PFSK-1 (cell line): ENCODE measurements at regions not wholly inside any gene's neighbourhood (a gene's known extent, or its start where the extent isn't known, plus 50 kb on each side); places are given as distances from the start of the nearest gene placed in this dataset.

Experiments used
- POLR2AphosphoS5 ChIP-seq: IDR thresholded peaks from 2 replicates; pipeline ENCODE4 v1.6.1; 2012; ENCODE audit warnings: low read depth, mild to moderate bottlenecking, control low read depth, low read length, moderate library complexity
- SIN3A ChIP-seq: IDR thresholded peaks from 2 replicates; pipeline ENCODE4 v1.6.1; 2012; ENCODE audit warnings: mild to moderate bottlenecking, low read length, moderate library complexity, borderline replicate concordance; ENCODE audit not compliant: insufficient read depth
- TAF1 ChIP-seq: IDR thresholded peaks from 2 replicates; pipeline ENCODE4 v1.6.1; 2012; ENCODE audit warnings: low read length, control low read depth, borderline replicate concordance; ENCODE audit not compliant: insufficient read depth
- TF ChIP-seq, protein P1 (sequence below), 2 experiments: IDR thresholded peaks; 2 replicates each; pipeline versions ENCODE4 v1.6.1 to v1.8.0; 2011 to 2012; ENCODE audit warnings: low read depth in 2 of 2, low read length in 2 of 2, control low read depth in 1 of 2, inconsistent platforms in 1 of 2, mild to moderate bottlenecking in 1 of 2, moderate library complexity in 1 of 2; ENCODE audit not compliant: insufficient read depth in 1 of 2

DNA sequence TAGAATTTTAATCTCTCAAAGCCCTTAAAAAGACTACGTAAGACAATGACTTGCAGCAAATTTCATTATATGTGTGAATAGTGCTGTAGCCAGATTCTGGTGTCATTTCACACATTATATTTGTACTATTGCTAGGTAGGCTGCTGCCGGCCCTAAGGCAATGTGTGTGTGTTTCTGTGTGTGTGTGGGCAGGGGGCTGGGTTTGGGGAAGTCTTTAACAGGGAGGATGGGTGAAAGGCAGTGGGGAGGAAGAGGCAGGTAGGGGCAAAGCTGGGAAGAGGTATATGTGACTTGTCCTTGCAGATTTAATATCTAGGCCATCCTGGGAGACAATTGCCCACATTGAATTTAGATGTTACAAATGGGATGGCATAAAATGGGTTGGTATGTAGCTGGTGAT, 130.8 kb downstream of the MACIR start:
- TF ChIP-seq, protein P1, sequence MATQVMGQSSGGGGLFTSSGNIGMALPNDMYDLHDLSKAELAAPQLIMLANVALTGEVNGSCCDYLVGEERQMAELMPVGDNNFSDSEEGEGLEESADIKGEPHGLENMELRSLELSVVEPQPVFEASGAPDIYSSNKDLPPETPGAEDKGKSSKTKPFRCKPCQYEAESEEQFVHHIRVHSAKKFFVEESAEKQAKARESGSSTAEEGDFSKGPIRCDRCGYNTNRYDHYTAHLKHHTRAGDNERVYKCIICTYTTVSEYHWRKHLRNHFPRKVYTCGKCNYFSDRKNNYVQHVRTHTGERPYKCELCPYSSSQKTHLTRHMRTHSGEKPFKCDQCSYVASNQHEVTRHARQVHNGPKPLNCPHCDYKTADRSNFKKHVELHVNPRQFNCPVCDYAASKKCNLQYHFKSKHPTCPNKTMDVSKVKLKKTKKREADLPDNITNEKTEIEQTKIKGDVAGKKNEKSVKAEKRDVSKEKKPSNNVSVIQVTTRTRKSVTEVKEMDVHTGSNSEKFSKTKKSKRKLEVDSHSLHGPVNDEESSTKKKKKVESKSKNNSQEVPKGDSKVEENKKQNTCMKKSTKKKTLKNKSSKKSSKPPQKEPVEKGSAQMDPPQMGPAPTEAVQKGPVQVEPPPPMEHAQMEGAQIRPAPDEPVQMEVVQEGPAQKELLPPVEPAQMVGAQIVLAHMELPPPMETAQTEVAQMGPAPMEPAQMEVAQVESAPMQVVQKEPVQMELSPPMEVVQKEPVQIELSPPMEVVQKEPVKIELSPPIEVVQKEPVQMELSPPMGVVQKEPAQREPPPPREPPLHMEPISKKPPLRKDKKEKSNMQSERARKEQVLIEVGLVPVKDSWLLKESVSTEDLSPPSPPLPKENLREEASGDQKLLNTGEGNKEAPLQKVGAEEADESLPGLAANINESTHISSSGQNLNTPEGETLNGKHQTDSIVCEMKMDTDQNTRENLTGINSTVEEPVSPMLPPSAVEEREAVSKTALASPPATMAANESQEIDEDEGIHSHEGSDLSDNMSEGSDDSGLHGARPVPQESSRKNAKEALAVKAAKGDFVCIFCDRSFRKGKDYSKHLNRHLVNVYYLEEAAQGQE (IDR thresholded peaks at IDR 0.05; ENCODE audit: insufficient read depth in 1 of 2, low read depth in 2 of 2, low read length in 2 of 2), result no peak
- TF ChIP-seq POLR2AphosphoS5 (no peak), SIN3A (no peak), TAF1 (no peak)
